ENCODE measurements at regions not wholly inside any gene's neighbourhood (a gene's known extent, or its start where the extent isn't known, plus 50 kb on each side); places are given as distances from the start of the nearest gene placed in this dataset.

GRCh38 chr10:107554333-107554732 is 389.8 kb upstream of the SORCS1 start:
- POLR2A ChIA-PET = no interaction called here
- Mint-ChIP-seq H3K9me3 (peaks cover 19% of the 10 kb centered on the region), H3K27ac (no peak overlapping the region), H3K4me1 (peaks cover 2% of the 10 kb centered on the region), H3K36me3 (peaks cover 15% of the 10 kb centered on the region), H3K4me3 (no peak overlapping the region), H3K27me3 (ENCODE audit: low read depth) (no peaks in the 10 kb centered on the region)
- TF ChIP-seq FOXP1 (CRISPR knock-in tag; IDR thresholded peaks at IDR 0.05; ENCODE audit: borderline replicate concordance) = no peak
- TF ChIP-seq ZNF532 (CRISPR knock-in tag; IDR thresholded peaks at IDR 0.05; ENCODE audit: borderline replicate concordance) = no peak
- TF ChIP-seq STAT6 (CRISPR knock-in tag; conservative IDR thresholded peaks at IDR 0.05; ENCODE audit: low read depth) = no peak
- TF ChIP-seq ETV6 (CRISPR knock-in tag; IDR thresholded peaks at IDR 0.05) = no peak
- TF ChIP-seq ZNF121 (CRISPR knock-in tag; IDR thresholded peaks at IDR 0.05) = no peak
- no peak for TF ChIP-seq ZBTB43 (CRISPR knock-in tag; IDR thresholded peaks at IDR 0.05)
- no peak for TF ChIP-seq ZNF512 (CRISPR knock-in tag; IDR thresholded peaks at IDR 0.05; ENCODE audit: borderline replicate concordance)
- no peak for TF ChIP-seq MXD4 (CRISPR knock-in tag; IDR thresholded peaks at IDR 0.05; ENCODE audit: borderline replicate concordance)
- ATAC-seq (no peak), DNase-seq (ENCODE audit: low spot score) (no peak)
- CTCF ChIA-PET = no interaction called here

GRCh38 chr10:107553470-107553869 is 389.0 kb upstream of the SORCS1 start:
- H3K9me3 Mint-ChIP-seq = peaks cover 21% of the 10 kb centered on the region
- peaks cover 10% of the 10 kb centered on the region for H3K4me1 Mint-ChIP-seq
- ATAC-seq = no peak
- peaks cover 15% of the 10 kb centered on the region for H3K36me3 Mint-ChIP-seq
- H3K27ac Mint-ChIP-seq = no peak overlapping the region
- H3K27me3 Mint-ChIP-seq (ENCODE audit: low read depth) = no peaks in the 10 kb centered on the region
- ChIA-PET POLR2A (no interaction called here), CTCF (no interaction called here)
- no peak for DNase-seq (ENCODE audit: low spot score)
- no peak overlapping the region for H3K4me3 Mint-ChIP-seq
- TF ChIP-seq NFE2L1 (CRISPR knock-in tag; IDR thresholded peaks at IDR 0.05) = no peak
- TF ChIP-seq SOX15 (CRISPR knock-in tag; IDR thresholded peaks at IDR 0.05) = no peak
- no peak for TF ChIP-seq ZNF532 (CRISPR knock-in tag; IDR thresholded peaks at IDR 0.05; ENCODE audit: borderline replicate concordance)
- no peak for TF ChIP-seq ELF4 (CRISPR knock-in tag; IDR thresholded peaks at IDR 0.05; ENCODE audit: low read depth)
- TF ChIP-seq NR1H2 (CRISPR knock-in tag; IDR thresholded peaks at IDR 0.05) = no peak
- TF ChIP-seq PRDM15 (CRISPR knock-in tag; IDR thresholded peaks at IDR 0.05) = no peak
- no peak for TF ChIP-seq ZBTB21 (CRISPR knock-in tag; IDR thresholded peaks at IDR 0.05; ENCODE audit: borderline replicate concordance)
- TF ChIP-seq ZNF138 (CRISPR knock-in tag; conservative IDR thresholded peaks at IDR 0.05) = no peak
- TF ChIP-seq ZNF423 (CRISPR knock-in tag; IDR thresholded peaks at IDR 0.05) = no peak
- no peak for TF ChIP-seq RORB (CRISPR knock-in tag; IDR thresholded peaks at IDR 0.05)
- no peak for TF ChIP-seq ATF1 (CRISPR knock-in tag; IDR thresholded peaks at IDR 0.05)

Measured in WTC11 (cell line).